ENCODE measurements at regions not wholly inside any gene's neighbourhood (a gene's known extent, or its start where the extent isn't known, plus 50 kb on each side); places are given as distances from the start of the nearest gene placed in this dataset.

DNA sequence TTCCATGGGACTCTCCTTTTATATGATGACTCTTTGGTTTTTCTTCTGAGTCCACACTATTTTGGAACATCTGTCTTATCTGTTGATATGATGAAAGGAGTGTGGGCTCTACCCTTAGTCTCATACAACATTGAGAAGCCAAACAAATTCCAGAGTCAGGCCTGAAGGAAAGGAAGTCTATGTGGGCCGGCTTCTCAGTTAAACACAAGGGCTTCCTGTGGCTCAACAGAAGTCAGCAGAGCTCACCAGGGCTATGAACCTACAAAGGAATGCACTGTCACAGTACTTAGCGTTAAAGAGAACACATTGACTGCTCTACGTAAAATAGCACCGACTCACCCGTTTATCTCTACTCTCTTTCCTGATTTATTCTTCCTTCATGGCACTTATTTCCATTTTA, 641.0 kb upstream of the FRG1 start:
- Histone ChIP-seq H2AFZ (ENCODE audit: low read depth) (no peak overlapping the region), H3K27me3 (ENCODE audit: insufficient read depth, low read depth) (no peaks in the 10 kb centered on the region), H3K4me2 (no peak overlapping the region), H3K27ac (no peak overlapping the region), H3K4me3 (IDR thresholded peaks at IDR 0.05; ENCODE audit: insufficient read depth, low read depth, low read length) (no peak overlapping the region), H4K20me1 (ENCODE audit: insufficient read depth) (no peaks in the 10 kb centered on the region), H3K9ac (no peak overlapping the region), H3K79me2 (ENCODE audit: insufficient read depth, low read depth) (no peaks in the 10 kb centered on the region), H3K36me3 (ENCODE audit: insufficient read depth) (no peaks in the 10 kb centered on the region), H3K4me1 (ENCODE audit: low read depth, poor library complexity, severe bottlenecking) (peaks cover 7% of the 10 kb centered on the region)
- TF ChIP-seq, protein P1, sequence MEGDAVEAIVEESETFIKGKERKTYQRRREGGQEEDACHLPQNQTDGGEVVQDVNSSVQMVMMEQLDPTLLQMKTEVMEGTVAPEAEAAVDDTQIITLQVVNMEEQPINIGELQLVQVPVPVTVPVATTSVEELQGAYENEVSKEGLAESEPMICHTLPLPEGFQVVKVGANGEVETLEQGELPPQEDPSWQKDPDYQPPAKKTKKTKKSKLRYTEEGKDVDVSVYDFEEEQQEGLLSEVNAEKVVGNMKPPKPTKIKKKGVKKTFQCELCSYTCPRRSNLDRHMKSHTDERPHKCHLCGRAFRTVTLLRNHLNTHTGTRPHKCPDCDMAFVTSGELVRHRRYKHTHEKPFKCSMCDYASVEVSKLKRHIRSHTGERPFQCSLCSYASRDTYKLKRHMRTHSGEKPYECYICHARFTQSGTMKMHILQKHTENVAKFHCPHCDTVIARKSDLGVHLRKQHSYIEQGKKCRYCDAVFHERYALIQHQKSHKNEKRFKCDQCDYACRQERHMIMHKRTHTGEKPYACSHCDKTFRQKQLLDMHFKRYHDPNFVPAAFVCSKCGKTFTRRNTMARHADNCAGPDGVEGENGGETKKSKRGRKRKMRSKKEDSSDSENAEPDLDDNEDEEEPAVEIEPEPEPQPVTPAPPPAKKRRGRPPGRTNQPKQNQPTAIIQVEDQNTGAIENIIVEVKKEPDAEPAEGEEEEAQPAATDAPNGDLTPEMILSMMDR (conservative IDR thresholded peaks at IDR 0.05; ENCODE audit: low read depth, low read length) = no peak

DNA sequence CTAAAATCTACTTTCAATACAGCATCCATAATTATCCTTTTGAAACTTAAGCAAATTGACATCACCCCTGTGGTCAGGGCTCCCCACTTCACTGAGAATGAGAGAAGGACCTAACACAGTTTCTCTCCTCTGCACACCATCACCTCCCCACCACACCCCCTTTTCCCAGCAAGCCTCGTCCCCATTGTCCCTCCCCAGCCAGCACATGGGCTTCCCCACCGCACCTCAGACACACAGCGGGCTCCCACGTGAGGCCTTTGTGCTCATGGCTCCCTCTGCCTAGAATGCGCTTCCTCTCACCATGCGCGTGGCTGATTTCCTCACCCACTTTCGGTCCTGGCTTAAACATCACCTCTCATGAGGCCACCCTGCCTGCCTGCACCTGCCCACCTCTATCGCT, 639.0 kb upstream of the FRG1 start:
- Histone ChIP-seq H3K9ac (no peak overlapping the region), H4K20me1 (ENCODE audit: insufficient read depth) (no peaks in the 10 kb centered on the region), H3K4me2 (peak overlapping the region; percentile 19; the same call in 1 of the 2 replicates), H2AFZ (ENCODE audit: low read depth) (peak overlapping the region; percentile 31; the same call in 1 of the 2 replicates), H3K79me2 (ENCODE audit: insufficient read depth, low read depth) (no peaks in the 10 kb centered on the region), H3K4me3 (IDR thresholded peaks at IDR 0.05; ENCODE audit: insufficient read depth, low read depth, low read length) (no peak overlapping the region), H3K36me3 (ENCODE audit: insufficient read depth) (no peaks in the 10 kb centered on the region), H3K4me1 (ENCODE audit: low read depth, poor library complexity, severe bottlenecking) (peaks cover 7% of the 10 kb centered on the region), H3K27ac (no peak overlapping the region; the same call in 1 of the 2 replicates), H3K27me3 (ENCODE audit: insufficient read depth, low read depth) (no peaks in the 10 kb centered on the region)
- TF ChIP-seq, protein P1 (conservative IDR thresholded peaks at IDR 0.05; ENCODE audit: low read depth, low read length) = no peak

DNA sequence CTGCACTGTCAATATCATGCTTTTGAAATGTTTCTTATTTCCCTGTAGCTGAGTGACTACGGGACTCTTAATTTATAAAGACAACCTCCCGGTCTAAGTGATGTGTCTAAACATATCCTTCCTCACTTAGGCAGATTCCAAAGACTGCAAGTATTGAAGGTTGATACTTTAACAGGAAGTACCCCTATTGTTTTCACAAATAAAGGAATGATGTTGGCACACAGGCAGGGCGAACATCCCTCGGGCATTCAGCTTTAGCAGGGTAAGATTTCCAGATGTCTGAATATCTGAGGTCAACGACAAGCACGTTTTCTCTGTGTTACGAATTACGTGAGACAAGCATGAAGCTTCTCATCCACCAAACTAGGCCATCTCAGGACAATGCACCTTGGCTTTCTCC, 638.0 kb upstream of the FRG1 start:
- H3K27ac ChIP-seq = no peak overlapping the region

DNA sequence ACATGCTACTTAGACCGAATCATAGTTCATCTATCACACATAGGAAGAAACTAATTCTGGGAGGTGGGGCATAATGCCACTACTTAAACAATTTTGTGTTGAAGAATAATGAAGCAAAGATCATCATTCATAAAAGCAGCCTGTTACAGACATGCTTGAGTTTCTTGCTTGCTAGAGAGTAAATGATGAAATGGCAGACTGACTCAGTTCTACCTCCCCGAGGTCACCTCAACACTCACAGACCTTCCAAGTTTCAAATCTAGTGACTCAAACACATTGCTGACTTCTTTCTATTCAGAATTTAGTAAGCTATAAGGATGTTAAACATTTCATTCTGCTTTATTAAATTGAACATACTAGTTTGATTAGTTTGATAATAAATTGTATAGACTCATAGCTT, 636.5 kb upstream of the FRG1 start:
- no peaks in the 10 kb centered on the region for H3K27me3 ChIP-seq (ENCODE audit: insufficient read depth, low read depth)

More for the DNA sequence above, 638.0 kb upstream of the FRG1 start:
- no peaks in the 10 kb centered on the region for H3K79me2 ChIP-seq (ENCODE audit: insufficient read depth, low read depth)
- H3K9ac ChIP-seq = no peak overlapping the region
- TF ChIP-seq, protein P1 (conservative IDR thresholded peaks at IDR 0.05; ENCODE audit: low read depth, low read length) = no peak
- no peak overlapping the region for H2AFZ ChIP-seq (ENCODE audit: low read depth)
- no peak overlapping the region for H3K4me2 ChIP-seq
- H3K36me3 ChIP-seq (ENCODE audit: insufficient read depth) = no peaks in the 10 kb centered on the region
- H3K4me3 ChIP-seq (IDR thresholded peaks at IDR 0.05; ENCODE audit: insufficient read depth, low read depth, low read length) = no peak overlapping the region
- no peaks in the 10 kb centered on the region for H3K27me3 ChIP-seq (ENCODE audit: insufficient read depth, low read depth)
- peaks cover 7% of the 10 kb centered on the region for H3K4me1 ChIP-seq (ENCODE audit: low read depth, poor library complexity, severe bottlenecking)
- H4K20me1 ChIP-seq (ENCODE audit: insufficient read depth) = no peaks in the 10 kb centered on the region

More for the DNA sequence above, 636.5 kb upstream of the FRG1 start:
- TF ChIP-seq, protein P1 (conservative IDR thresholded peaks at IDR 0.05; ENCODE audit: low read depth, low read length) = no peak
- no peak overlapping the region for H3K4me3 ChIP-seq (IDR thresholded peaks at IDR 0.05; ENCODE audit: insufficient read depth, low read depth, low read length)
- H3K27ac ChIP-seq = no peak overlapping the region
- no peaks in the 10 kb centered on the region for H4K20me1 ChIP-seq (ENCODE audit: insufficient read depth)
- no peak overlapping the region for H3K9ac ChIP-seq
- H3K4me1 ChIP-seq (ENCODE audit: low read depth, poor library complexity, severe bottlenecking) = peaks cover 7% of the 10 kb centered on the region
- H2AFZ ChIP-seq (ENCODE audit: low read depth) = no peak overlapping the region
- H3K4me2 ChIP-seq = no peak overlapping the region
- no peaks in the 10 kb centered on the region for H3K36me3 ChIP-seq (ENCODE audit: insufficient read depth)
- no peaks in the 10 kb centered on the region for H3K79me2 ChIP-seq (ENCODE audit: insufficient read depth, low read depth)
